Glomerular visceral epithelial cell (primary cell): ENCODE measurements at regions not wholly inside any gene's neighbourhood (a gene's known extent, or its start where the extent isn't known, plus 50 kb on each side); places are given as distances from the start of the nearest gene placed in this dataset.

Experiments
- DNase-seq: peaks from one replicate; pipeline ENCODE4 v3.0.0-alpha.2; 2016; ENCODE audit errors: extremely low spot score

DNA sequence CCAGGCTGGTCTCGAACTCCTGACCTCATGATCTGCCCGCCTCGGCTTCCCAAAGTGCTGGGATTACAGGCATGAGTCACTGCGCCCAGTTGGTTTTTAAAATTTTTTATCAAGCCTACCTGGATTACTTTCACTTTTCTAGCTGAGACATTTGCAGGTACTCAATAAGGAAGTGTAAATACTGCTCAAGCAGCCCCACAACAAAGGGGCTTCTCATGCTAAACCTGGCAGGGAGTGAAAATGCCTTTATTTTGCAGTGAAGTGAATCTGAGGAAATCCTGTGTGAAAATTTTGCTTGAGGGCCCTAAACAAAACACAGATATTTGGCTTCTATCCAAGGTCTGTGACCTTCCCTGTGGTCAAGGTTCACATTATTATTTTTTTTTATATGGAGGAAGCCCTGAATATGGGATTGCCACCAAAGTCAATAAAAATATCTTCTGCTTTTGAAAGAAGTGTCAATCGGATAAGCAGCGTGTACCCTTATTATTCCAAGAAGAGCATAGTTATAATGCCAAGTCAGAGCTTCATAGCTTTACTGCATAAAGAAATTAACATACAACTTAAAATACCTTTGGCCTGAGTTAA, 481.0 kb downstream of the SH2D1A start:
- DNase-seq, result no peak

DNA sequence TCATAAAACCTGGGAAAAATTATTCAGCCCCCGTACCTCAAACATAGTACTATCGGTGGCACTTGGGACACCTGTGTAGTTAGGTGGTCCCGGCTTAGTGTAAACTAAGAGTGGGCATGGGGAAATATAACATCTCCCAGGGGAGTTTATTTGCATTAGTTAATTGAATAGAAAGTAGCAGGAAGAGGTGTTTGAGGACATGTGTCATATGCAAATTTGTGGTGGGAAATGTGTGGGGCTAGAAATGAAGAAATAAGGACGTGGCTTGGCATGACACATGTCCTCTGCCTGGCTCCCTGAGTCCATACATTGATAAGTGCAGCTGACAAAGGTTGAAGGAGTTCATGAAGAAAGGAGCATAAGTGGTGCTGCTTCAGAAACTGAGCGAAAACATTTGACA, 483.6 kb downstream of the SH2D1A start:
- no peak for DNase-seq

DNA sequence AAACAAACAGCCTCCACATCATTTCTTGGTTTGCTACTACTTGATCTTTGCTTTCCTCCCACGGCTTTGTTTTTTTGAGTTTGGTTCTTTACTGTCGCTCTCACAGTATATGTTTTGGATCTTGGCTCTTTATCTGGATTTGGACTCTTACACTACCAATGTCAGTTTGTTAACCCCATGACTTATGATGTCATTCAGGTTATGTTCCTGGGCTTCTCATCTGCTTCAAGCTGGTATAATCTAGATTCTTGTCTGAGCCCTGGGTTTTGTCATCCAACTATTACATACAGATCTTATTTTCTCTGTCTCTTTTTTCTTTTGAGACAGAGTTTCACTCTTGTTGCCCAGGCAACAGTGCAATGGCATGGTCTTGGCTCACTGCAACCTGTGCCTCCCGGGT, 482.9 kb upstream of the TEX13C start:
- no peak for DNase-seq

DNA sequence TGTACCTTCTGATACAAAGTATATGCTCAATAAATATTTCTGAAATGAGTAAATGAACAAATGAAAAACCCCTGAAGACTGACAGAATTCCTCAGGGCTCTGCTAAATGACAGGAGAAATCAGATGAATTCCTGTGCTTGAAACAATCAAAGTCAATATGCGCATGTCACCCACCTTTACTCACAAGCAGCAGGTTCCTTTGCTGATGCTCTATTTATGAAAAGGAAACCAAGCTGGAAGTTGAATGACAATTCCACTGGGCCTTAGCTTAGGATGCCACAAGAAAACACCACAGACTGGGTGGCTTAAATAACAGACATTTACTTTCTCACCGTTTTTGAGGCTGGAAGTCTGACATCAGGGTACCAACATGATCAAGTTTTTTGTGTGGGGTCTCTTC, 477.5 kb upstream of the TEX13C start:
- no peak for DNase-seq

DNA sequence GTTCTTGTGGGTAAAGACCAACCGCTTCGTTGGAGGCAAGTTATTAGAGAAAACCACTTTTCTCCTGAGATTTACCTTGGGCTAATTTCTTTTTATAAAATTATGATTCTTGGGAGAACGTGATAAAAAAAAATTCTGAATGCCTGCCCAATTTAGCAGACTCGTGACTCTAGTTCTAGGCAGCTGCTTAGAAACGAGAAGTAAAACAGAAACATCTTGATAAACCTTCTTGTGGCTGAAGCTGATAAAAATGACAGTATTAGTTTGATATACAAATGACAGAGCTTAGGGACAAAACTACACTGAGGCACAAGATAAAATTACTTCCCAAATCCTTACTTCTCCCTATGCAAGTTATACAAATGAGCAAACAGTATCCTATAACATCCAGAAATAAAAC, 458.9 kb upstream of the TEX13C start:
- no peak for DNase-seq

DNA sequence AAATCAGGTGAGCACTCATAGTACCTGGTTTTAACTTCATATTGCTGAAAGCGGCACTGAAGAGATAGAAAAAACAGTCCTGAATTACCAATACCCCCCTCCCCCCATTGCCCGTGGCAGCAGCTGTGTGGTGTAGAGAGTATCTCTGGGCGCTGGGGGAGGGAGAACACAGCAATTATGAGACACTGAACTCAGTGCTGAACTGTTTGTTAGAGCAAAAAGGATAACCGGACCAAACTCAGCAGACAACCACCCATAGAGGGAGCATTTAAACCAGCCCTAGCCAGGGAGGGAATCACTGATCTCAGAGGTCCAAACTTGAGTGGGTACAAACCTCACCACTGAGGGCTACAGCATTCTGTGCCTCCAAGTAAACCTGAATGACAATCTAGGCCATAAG, 457.4 kb upstream of the TEX13C start:
- no peak for DNase-seq

DNA sequence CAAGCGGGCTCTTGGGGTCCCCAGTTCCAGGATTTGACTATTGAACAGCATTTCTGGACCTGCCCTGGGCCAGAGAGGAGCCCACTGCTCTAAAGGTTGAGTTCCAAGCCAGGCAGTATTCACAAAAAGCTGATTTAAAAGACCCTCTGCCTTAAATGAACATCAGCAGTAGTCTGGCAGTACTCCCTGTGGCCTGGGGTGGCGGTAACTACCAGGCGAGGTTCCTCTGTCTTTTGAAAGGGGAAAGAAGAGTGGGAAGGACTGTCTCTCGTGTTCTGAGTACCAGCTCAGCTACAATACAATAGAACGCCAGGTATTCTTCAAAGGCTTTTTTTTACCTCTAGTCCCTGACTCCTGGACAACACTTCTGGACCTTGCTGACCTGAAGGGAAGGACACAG, 456.4 kb upstream of the TEX13C start:
- DNase-seq, result no peak

DNA sequence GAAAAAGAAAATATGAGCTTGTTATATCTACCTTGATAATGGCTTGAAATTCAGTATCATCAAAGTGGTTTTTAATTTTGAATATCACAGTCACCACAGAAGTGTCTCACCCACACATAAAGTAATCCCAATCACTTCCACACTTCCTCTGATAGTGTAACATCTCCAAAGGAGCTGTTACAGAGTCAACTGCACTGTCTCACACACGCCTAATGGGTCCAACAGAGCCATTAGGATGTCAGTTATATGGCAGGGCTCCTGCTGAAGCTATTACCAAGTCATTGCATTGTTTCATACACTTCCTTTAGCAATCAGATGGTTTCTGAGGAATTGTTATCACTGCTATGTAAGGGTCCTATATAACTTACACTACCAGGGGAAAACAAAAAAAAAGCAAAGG, 432.1 kb upstream of the TEX13C start:
- DNase-seq, result no peak

DNA sequence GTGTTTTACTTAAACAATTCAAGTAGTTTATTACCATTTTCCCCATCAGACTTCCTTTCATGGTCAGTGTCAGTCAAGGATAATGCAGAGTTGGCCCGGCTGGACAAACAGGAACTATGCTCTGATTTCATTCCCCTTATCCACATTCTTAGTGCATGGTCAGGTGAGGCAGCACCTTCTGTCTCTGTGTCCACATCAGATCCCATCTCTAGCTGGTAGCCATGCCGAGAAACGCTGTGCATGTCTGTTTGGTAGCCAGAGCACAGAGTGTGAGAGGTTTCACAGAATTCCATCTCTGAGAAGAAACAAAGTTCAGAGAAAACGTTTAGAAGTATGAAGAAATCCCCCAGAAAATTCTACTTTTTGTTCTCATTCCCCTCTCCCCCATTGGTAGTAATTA, 423.7 kb upstream of the TEX13C start:
- no peak for DNase-seq

DNA sequence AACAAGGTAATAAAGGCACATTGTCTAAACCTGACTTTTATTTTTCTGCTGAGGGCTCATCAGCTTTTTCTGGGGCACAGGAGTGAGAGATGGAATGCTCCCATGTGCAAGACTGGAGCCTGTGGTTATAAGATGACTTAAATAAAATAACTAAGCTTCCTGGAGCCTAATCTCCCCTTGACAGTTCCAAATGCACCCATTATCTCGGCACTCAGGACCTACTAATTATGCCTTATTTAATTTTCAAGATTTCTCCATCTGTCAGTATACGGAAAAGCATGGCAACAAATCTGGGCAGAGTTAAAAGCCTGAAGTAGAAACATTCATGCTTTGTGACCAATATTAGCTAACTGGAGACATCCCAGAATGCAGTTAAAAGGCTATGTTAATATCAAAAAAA, 416.7 kb upstream of the TEX13C start:
- DNase-seq, result no peak

DNA sequence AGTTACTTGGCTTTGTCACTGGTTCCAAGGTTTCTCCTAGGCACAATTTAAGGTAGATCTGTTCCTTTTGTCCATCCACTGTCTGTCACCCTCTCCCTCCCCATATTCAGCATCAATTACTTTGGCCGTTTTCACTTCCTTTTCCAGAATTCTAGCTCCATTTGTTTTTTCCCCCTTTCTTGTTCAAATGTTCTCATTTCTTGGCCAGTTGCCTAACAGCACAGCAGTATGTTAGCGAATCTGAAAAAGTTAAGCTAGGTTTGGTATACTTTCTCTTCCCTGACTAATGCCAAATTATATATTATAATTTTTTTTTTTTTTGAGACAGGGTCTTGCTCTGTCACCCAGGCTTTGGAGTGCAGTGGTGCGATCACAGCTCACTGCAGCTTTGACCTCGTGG, 409.1 kb upstream of the TEX13C start:
- no peak for DNase-seq

DNA sequence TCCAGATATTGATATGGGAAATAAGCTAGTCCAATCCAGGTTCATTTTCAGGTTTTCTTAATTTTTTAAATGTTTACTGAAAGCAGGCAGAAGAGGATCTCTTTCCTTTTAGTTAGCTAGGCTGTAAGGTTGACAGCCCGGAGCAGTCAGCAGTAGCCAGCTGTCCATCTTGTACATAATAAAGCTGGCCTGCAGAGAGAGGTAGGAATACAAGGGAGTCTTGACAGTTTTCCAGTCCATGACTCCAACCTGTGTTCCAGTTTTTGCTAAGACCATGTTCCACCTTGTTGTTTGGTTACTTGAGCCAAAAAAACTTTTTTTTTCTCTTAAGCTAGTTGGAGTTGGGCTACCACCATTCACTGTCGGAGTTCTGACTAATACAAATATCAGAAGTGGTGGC, 402.7 kb upstream of the TEX13C start:
- no peak for DNase-seq

DNA sequence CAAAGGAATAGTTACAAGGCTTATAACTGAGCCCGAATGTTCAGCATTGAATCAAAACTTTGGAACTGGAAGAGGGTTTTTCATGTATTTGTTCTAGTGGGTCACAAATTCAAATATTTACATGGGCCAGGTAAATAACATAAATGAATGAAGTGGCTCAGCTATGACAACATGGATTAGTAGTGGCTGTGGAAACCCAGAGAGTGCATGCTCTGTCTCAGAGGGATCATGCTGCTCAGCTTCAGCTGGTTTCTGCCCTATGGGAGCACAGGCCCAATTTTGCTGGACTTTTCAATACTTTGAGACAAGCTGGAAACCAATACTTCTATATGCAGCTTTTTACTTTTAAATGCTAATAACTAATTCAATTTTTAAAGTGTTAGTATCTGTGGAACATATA, 394.0 kb upstream of the TEX13C start:
- DNase-seq, result no peak

DNA sequence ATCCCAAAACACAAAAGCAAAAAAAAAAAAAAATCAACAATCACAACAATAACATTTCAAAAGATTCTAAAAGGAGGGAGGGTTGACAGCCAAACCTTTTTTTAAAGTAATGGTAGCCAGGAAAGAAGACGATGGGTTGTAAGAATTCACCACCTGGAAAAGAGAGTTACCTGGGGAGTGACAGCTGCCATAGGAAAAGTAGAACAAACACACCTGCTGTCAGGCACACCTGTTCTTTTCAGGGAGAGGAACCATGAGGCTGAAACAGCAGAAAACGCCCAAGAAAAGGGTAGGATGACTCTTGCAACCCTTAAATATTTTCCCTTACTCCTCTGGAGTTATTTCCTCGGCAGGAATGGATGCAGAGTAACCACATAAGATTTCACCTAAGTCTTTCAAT, 388.4 kb upstream of the TEX13C start:
- no peak for DNase-seq

DNA sequence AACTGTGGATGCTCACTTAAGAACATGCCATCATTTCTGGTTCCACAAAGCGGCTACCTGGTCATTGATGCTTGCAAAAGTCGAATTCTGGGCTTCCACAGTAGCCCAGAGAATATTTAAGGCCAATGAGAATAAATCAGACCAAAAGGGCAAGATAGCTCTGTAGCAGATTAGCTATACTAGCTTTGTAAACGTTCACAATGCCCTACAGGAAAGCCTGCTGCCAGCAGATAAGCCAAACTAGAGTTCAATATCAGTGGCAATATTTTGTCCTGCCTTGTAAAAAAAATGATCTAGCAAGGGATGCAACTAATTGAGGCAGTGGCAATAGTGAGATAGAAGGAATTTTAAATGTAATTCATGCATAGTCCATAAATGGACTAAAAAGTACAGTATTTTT, 387.7 kb upstream of the TEX13C start:
- no peak for DNase-seq

DNA sequence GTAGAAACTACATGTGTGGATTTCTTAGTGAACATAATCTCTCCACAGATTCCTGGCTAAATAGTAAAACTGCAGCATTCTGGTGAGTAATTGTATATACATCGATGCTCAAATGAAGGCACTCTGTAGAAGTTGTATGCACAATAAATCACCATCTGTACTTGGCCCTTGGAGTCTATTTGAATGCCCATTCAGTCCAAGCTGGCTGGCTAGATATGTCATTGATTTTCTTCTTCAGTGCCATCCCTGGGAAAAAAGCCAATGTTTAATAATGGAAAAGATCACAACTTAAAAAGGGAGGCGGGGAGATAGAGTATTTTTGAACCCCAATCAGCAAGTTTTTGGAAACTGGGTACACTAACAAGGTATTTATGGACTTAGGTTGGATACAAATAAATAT, 381.0 kb upstream of the TEX13C start:
- no peak for DNase-seq

DNA sequence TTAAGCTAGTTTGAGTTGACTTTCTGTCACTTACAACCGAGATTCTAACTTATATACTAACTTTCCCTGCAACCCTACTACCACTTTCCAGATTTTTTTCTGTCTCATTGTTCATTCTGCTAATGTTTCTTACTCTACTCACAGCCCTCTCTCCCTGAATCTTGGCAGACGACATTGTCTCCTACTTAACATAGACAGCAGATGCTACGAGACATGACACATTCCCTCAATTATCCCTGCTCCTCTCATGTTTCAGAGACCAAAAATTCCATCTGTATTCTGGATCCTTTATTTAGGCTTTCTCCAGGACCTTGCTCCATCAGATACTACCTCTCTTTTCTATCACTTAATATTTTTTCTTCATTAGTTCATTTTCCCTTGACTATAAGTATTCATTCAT, 379.1 kb upstream of the TEX13C start:
- no peak for DNase-seq

DNA sequence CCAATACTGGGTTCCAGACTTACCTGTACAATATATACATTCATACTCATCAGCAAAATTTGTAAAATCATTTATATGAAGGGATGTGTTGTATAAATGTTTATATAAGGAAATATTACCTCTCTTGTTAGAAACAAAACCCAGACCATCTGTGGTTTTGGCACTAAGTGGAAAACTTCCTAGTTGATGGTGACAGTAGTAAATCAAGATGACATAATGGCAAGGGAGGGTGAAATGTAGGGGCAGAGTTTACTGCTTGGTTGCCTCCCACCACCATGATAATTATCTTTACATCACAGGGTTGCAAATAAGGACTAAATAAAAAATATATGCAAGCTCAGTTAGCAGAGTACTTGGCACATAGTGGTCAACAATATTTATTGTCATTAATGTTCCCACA, 365.3 kb upstream of the TEX13C start:
- DNase-seq, result no peak

DNA sequence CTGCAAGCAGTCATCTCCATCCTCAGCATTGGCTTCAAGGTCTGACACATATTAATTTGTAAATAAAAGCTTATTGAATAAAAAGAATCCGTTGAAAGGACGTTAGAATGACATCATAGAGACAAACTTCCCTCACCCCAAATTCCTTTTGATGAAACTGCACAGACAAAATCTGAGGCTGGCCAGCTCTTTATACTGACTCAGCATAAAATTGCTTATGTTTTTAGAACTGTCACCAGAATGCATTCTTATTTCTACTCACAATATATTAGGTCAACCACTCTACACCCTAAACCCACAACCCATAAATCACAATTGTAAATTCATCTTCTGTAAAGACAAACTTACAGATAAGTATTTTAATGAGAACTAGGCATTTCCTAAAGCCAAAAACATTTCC, 359.2 kb upstream of the TEX13C start:
- DNase-seq, result no peak

DNA sequence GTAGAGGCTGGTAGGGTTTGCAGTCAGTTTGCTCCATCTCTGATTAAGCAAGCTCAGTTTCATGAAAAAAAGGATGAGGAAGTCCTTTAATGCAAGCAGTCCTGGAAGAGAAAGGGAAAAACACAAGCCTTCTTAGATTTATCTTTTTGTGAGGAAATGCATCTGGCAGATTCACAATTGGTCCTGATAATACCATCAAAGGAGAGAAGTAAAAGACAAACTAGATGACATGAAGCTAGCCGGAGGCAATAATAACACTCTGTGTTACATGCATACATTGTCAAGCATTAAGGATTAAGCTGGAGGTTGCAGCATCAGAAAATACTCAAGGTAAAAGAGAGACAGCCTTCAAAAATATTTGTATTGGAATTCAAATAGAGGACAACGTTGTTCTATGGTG, 356.0 kb upstream of the TEX13C start, which contains the start of gene TENM1:
Gene TENM1, minus strand, starts transcription at position 101 of the 400 bp plus-strand sequence.
- no peak for DNase-seq

DNA sequence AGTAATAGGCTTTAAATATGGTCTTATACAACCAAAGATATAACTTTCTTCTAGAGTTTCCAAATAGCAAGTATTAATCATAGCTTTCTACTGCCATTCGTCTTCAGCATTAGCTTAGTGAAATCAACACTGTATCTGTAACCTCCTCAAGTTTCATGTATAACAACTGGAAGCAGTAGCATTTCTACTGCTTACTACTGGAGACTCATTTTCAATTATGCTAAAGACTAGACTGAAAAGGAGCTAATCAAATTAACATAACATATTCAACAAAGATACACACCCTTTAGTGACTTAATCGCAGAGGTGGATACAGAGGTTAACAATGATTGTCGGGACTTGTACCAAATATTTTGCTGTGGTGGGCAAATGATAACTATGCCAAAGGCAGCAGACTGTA, 344.2 kb upstream of the TEX13C start:
- DNase-seq, result no peak

DNA sequence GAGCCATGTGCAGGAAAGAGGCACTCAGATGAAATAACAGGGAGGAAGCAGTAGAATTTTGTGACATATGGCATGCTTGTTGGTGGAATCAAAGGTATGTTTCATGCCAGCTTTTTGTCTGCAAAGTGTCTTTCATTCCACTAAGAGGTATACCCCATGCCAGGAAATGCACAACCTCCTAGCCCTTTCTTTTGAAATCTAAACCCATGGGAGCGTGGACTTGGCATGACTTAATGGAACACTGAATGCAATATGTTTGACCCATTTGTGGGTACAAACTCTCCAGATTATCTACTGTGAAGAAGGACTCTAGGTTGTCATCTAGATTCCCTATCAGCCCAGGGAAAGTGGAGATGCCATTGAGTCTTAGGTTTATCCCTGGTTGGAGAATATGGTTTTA, 338.3 kb upstream of the TEX13C start:
- DNase-seq, result no peak

DNA sequence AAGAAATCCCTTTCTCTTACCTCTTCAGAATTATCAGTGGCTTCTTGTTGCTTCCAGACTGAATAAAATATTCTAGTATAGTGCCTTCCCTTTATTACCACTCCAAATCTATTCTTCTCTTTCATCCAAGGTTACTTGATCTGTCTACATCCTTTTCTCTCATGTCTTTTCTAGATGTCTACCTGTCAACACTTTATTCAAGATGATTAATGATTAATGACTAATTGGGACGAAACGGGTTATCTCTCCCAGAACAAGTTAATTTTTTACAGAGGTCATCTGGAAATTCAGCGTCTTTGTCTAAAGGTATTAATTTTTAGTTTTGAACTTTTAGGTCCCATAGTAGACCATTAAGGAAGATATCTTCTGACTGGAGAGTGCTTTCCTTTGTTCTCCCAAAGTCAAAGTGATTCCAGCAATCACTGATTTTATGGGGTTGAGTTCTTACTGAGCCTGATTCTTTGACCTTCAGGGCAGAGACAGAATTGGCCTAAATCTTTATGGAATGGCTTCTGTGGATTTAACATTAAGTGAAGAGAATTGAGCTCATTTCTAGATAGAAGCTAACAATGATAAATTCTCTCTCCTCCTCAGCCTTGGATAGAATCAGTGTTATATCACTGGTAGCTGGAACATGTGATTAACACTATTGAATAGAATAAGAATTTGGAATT, 335.4 kb upstream of the TEX13C start:
- peak; percentile 0 for DNase-seq

DNA sequence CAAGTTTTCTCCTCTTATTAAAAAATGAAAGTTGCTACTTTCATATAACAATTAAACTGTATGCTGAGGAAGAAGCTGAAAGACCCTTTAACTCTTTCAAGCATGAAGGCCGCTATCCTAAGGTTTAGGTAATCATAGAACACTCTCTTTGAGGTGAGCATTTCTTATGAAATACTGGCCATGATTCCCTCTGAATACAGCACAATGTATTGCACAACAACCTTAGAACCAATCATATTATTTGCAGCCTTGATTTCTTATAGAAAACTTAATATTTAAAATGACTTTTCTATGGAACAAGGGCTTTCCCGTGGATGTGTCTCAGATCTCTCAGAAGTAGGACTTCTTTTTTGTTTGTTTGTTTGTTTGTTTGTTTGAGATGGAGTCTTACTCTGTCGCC, 333.4 kb upstream of the TEX13C start:
- DNase-seq, result no peak
